ENCODE measurements at regions not wholly inside any gene's neighbourhood (a gene's known extent, or its start where the extent isn't known, plus 50 kb on each side); places are given as distances from the start of the nearest gene placed in this dataset.

GRCh38 chr1:244941121-244941520 is 76.8 kb upstream of the HNRNPU start:
- no peaks in the 10 kb centered on the region for H3K36me3 Mint-ChIP-seq
- ATAC-seq: no peak
- Histone ChIP-seq H3K36me3 (ENCODE audit: control insufficient read depth, insufficient read depth, low read length) (no peaks in the 10 kb centered on the region), H3K9me3 (ENCODE audit: control insufficient read depth, insufficient read depth, low read length) (no peaks in the 10 kb centered on the region), H3K27ac (ENCODE audit: low read length) (peak overlapping the region; percentile 68), H3K4me3 (ENCODE audit: low read length) (no peak overlapping the region), H3K4me1 (ENCODE audit: control insufficient read depth, insufficient read depth, low read length) (no peaks in the 10 kb centered on the region), H3K27me3 (ENCODE audit: control insufficient read depth, insufficient read depth, low read length) (no peaks in the 10 kb centered on the region)
- H3K4me1 Mint-ChIP-seq: no peaks in the 10 kb centered on the region
- no peak for TF ChIP-seq CTCF (IDR thresholded peaks at IDR 0.05)
- H3K4me3 Mint-ChIP-seq: no peak overlapping the region
- intact Hi-C loops (cut with micrococcal nuclease): no loop called here
- DNase-seq: no peak
- H3K9me3 Mint-ChIP-seq: no peaks in the 10 kb centered on the region
- H3K27ac Mint-ChIP-seq: no peak overlapping the region
- peaks cover 2 to 11% of the 10 kb centered on the region in 2 donors for H3K27me3 Mint-ChIP-seq (ENCODE audit: low read depth in 2 of 2)
- WGBS (ENCODE audit: insufficient coverage): 80% methylated on average over 13 of the region's 13 CpGs

DNA sequence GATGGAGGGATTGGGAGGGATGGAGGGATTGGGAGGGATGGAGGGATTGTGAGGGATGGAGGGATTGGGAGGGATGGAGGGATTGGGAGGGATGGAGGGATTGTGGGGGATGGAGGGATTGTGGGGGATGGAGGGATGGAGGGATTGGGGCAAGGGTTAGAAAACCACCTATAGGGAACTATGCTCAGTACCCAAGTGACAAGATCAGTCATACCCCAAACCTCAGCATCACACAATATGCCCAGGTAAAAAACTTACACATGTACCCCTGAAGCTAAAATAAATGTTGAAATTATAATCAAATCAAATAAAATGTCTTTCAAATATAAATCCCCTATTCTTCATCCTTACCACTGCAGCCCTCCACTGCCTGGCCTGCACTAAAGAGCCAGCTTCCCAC is 72.8 kb upstream of the HNRNPU start:
- no peak overlapping the region for H3K4me3 ChIP-seq (ENCODE audit: low read length)
- no peak overlapping the region for H3K27ac Mint-ChIP-seq
- H3K36me3 ChIP-seq (ENCODE audit: control insufficient read depth, insufficient read depth, low read length): no peaks in the 10 kb centered on the region
- no peaks in the 10 kb centered on the region for H3K27me3 ChIP-seq (ENCODE audit: control insufficient read depth, insufficient read depth, low read length)
- H3K9me3 Mint-ChIP-seq: no peaks in the 10 kb centered on the region
- H3K9me3 ChIP-seq (ENCODE audit: control insufficient read depth, insufficient read depth, low read length): no peaks in the 10 kb centered on the region
- H3K4me3 Mint-ChIP-seq: no peak overlapping the region
- intact Hi-C loops (cut with micrococcal nuclease): no loop called here
- H3K4me1 Mint-ChIP-seq: no peaks in the 10 kb centered on the region
- no peaks in the 10 kb centered on the region for H3K36me3 Mint-ChIP-seq
- H3K27me3 Mint-ChIP-seq (ENCODE audit: low read depth in 2 of 2): peaks cover 0 to 2% of the 10 kb centered on the region in 2 donors
- H3K4me1 ChIP-seq (ENCODE audit: control insufficient read depth, insufficient read depth, low read length): no peaks in the 10 kb centered on the region
- no peak for TF ChIP-seq CTCF (IDR thresholded peaks at IDR 0.05)
- no peak for ATAC-seq
- no peak for DNase-seq
- no peak overlapping the region for H3K27ac ChIP-seq (ENCODE audit: low read length)

DNA sequence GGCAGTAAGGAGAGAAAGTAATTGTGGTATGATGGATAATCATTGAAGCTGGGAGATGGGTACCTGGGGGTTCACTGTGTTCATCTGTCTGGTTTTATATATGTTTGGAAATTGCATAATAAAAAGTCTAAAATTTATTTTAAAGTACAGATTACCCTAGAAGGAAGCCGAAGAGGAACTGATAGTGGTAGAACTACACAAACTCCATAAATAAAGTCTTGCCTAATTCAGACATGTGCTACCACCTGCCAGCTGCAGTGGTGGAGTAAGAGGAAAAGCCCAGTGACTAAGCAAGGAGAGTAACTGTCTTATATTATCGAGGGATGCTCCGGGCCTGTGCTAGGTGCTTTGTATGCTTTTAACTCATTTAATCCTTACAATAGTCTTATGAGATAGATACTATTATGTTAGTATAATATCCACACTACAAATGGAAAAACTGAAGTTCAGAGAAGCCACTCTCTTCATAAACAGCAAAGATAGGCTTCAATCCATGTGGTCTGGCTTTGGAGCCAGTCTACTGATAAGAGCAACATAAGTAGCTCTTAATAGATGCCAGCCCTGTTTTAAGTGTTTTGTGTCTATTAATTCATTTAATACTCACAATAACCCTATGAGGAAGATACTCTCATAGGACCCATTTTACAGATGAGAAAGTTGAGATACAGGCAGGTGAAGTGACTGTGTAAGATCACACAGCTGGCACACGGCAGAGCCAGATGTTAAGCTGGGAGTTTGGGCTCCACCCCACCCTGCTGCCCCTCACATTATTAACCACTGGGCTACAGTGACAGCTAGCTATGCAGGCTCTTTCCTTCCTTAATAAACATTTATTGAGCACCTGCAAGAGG is 56.8 kb upstream of the HNRNPU start:
- H3K4me3 ChIP-seq (ENCODE audit: low read length): no peak overlapping the region
- Mint-ChIP-seq H3K27ac (no peak overlapping the region), H3K36me3 (no peaks in the 10 kb centered on the region), H3K27me3 (ENCODE audit: low read depth in 2 of 2) (no peaks in the 10 kb centered on the region), H3K4me3 (no peak overlapping the region), H3K4me1 (peaks cover 6 to 15% of the 10 kb centered on the region in 2 donors), H3K9me3 (no peaks in the 10 kb centered on the region)
- WGBS (ENCODE audit: insufficient coverage): 50% methylated on average over 1 of the region's 4 CpGs
- no peak for ATAC-seq
- H3K27me3 ChIP-seq (ENCODE audit: control insufficient read depth, insufficient read depth, low read length): no peaks in the 10 kb centered on the region
- intact Hi-C loops (cut with micrococcal nuclease): no loop called here
- H3K36me3 ChIP-seq (ENCODE audit: control insufficient read depth, insufficient read depth, low read length): no peaks in the 10 kb centered on the region
- peaks cover 9% of the 10 kb centered on the region for H3K4me1 ChIP-seq (ENCODE audit: control insufficient read depth, insufficient read depth, low read length)
- no peak for TF ChIP-seq CTCF (IDR thresholded peaks at IDR 0.05)
- no peak overlapping the region for H3K27ac ChIP-seq (ENCODE audit: low read length)
- no peaks in the 10 kb centered on the region for H3K9me3 ChIP-seq (ENCODE audit: control insufficient read depth, insufficient read depth, low read length)
- no peak for DNase-seq
